A549 (cell line): ENCODE measurements at regions not wholly inside any gene's neighbourhood (a gene's known extent, or its start where the extent isn't known, plus 50 kb on each side); places are given as distances from the start of the nearest gene placed in this dataset.

Experiments used
- JUN ChIP-seq, 2 experiments: fragments of >200 bp; sonication (Bioruptor Twin); formaldehyde crosslinking; IDR thresholded peaks; 2 replicates in 1 of 2; 3 replicates in 1 of 2; pipeline ENCODE4 v1.6.1; 2016 to 2017
- PHF8 ChIP-seq: fragments of 200-600 bp; sonication (generic); IDR thresholded peaks from 2 replicates; pipeline ENCODE4 v1.6.1; 2016; ENCODE audit warnings: low read depth, mild to moderate bottlenecking, antibody characterized with exemption, moderate library complexity, borderline replicate concordance
- POLR2A ChIP-seq: IDR thresholded peaks from 2 replicates; pipeline ENCODE4 v1.6.1; 2012; ENCODE audit warnings: mild to moderate bottlenecking, low read length
- POLR2AphosphoS2 ChIP-seq: conservative IDR thresholded peaks from 2 replicates; pipeline ENCODE4 v1.6.1; 2012; ENCODE audit warnings: low read length, improper control_type of control experiment, inconsistent platforms
- RAD21 ChIP-seq, 2 experiments: fragments of >200 bp in 1 of 2; sonication (Bioruptor Twin) in 1 of 2; formaldehyde crosslinking in 1 of 2; IDR thresholded peaks in 1 of 2; conservative IDR thresholded peaks in 1 of 2; 2 replicates in 1 of 2; 3 replicates in 1 of 2; pipeline ENCODE4 v1.6.1; 2012 to 2018; ENCODE audit warnings: inconsistent platforms in 1 of 2
- RCOR1 ChIP-seq: fragments of 150-350 bp; IDR thresholded peaks from 2 replicates; pipeline ENCODE4 v1.6.1; 2014; ENCODE audit warnings: antibody characterized with exemption, low read length, low read depth
- SMC3 ChIP-seq: fragments of >200 bp; sonication (Bioruptor Twin); formaldehyde crosslinking; IDR thresholded peaks from 3 replicates; pipeline ENCODE4 v1.6.1; 2018; ENCODE audit warnings: inconsistent platforms
- TF ChIP-seq, protein P1 (sequence below): fragments of >200 bp; sonication (Bioruptor Twin); formaldehyde crosslinking; IDR thresholded peaks from 3 replicates; pipeline ENCODE4 v1.5.1; 2016
- TF ChIP-seq, protein P2 (sequence below): IDR thresholded peaks from 2 replicates; pipeline ENCODE4 v1.6.1; 2012

DNA sequence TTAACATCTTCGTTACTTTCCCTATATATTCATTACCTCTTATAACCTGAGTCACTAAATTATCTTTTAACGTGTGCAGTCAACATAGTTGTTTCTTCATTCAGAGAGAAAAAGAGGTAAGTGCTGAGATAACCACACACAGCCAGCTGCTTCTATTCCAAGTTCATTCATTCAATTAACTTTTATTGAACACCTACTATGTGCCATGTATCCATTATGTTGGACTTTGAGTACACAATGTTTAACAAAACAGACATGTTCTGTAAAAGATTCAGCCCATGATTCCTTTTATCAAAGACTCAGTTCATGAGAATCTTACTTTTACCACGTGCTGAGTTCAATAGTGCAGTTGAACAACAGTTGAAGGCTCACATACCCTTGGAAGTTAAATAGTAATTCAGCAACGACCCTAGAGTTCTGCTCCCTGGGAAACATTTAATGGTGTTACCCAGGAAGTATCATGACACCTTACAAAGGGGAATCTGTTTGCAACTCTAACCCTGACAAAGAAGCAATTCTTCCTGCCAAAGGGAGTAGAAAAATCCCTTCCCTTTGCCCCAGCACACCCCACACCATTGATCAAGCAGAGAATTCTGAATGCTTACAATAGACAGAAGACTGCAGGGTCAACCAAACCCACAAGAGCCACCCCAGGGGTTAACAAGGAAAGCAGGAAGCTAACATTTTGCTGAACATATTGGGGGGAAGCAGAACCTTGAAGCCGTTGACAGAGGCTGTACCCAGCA, 595.8 kb downstream of the STK39 start:
- no peak for TF ChIP-seq POLR2AphosphoS2
- no peak for TF ChIP-seq PHF8
- no peak for TF ChIP-seq JUN (IDR thresholded peaks at IDR 0.05)
- no peak for TF ChIP-seq RCOR1
- no peak for TF ChIP-seq RAD21 (conservative IDR thresholded peaks at IDR 0.05 in 1 of 2, IDR thresholded peaks at IDR 0.05 in 1 of 2)
- no peak for TF ChIP-seq POLR2A
- TF ChIP-seq, protein P1, sequence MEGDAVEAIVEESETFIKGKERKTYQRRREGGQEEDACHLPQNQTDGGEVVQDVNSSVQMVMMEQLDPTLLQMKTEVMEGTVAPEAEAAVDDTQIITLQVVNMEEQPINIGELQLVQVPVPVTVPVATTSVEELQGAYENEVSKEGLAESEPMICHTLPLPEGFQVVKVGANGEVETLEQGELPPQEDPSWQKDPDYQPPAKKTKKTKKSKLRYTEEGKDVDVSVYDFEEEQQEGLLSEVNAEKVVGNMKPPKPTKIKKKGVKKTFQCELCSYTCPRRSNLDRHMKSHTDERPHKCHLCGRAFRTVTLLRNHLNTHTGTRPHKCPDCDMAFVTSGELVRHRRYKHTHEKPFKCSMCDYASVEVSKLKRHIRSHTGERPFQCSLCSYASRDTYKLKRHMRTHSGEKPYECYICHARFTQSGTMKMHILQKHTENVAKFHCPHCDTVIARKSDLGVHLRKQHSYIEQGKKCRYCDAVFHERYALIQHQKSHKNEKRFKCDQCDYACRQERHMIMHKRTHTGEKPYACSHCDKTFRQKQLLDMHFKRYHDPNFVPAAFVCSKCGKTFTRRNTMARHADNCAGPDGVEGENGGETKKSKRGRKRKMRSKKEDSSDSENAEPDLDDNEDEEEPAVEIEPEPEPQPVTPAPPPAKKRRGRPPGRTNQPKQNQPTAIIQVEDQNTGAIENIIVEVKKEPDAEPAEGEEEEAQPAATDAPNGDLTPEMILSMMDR = no peak
- TF ChIP-seq, protein P2, sequence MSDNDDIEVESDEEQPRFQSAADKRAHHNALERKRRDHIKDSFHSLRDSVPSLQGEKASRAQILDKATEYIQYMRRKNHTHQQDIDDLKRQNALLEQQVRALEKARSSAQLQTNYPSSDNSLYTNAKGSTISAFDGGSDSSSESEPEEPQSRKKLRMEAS = no peak
- TF ChIP-seq SMC3 = no peak
